ENCODE measurements at regions not wholly inside any gene's neighbourhood (a gene's known extent, or its start where the extent isn't known, plus 50 kb on each side); places are given as distances from the start of the nearest gene placed in this dataset.
A peak's percentile ranks its signal among the peaks of the same experiment; 100 is the strongest.

DNA sequence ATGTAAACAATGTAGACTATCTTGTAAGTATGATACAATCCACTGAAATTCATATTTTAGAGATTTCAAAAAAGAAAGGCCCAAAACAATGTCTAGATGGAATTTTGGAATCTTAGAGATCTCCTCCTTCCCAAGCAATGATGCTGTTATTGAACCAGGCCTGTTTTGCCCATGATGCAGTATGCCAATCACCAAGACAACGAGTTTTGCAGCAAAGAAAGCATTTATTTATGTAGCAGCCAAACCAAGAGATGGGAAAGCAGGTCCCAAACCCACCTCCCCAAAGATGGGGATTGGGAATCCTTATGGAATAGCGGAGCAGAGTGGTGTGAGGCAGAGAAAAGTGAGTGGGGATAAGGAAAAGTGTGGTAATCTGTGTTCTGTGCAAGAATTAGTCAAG is 197.8 kb upstream of the NT5E start:
- ChIA-PET POLR2A (no interaction called here), CTCF (no interaction called here)
- no peak for DNase-seq (ENCODE audit: extremely low spot score)
- TF ChIP-seq FOXK2 (IDR thresholded peaks at IDR 0.05) (no peak), BHLHE40 (IDR thresholded peaks at IDR 0.05; ENCODE audit: borderline replicate concordance) (no peak), LEF1 (IDR thresholded peaks at IDR 0.05; ENCODE audit: borderline replicate concordance) (no peak), FOXM1 (IDR thresholded peaks at IDR 0.05; ENCODE audit: borderline replicate concordance) (no peak)
- TF ChIP-seq, protein P1, sequence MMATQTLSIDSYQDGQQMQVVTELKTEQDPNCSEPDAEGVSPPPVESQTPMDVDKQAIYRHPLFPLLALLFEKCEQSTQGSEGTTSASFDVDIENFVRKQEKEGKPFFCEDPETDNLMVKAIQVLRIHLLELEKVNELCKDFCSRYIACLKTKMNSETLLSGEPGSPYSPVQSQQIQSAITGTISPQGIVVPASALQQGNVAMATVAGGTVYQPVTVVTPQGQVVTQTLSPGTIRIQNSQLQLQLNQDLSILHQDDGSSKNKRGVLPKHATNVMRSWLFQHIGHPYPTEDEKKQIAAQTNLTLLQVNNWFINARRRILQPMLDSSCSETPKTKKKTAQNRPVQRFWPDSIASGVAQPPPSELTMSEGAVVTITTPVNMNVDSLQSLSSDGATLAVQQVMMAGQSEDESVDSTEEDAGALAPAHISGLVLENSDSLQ (IDR thresholded peaks at IDR 0.05): no peak

DNA sequence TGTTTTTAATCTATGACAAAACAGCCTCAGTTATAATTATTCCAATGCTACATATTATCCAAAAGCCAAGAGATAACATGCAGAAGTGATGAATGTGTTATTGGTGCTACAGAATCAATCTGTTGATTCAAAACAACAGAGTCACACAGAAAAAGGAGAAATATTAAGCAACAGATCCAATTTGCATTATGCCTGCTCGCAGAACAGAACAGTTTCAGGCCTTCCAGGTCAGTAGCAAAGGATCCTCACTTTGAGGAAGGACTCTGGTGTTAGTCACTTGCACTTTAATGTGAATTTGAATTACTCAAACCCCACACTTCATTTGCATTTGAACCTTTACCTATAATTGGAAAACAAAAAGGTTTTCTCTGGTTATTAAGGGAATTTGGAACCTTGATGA is 198.6 kb upstream of the NT5E start:
- ChIA-PET CTCF (no interaction called here), POLR2A (no interaction called here)
- no peak for DNase-seq (ENCODE audit: extremely low spot score)
- TF ChIP-seq FOXK2 (IDR thresholded peaks at IDR 0.05) (no peak), FOXA1 (IDR thresholded peaks at IDR 0.05) (no peak), SP1 (IDR thresholded peaks at IDR 0.05) (no peak), HDGF (IDR thresholded peaks at IDR 0.05; ENCODE audit: borderline replicate concordance) (no peak), L3MBTL2 (conservative IDR thresholded peaks at IDR 0.05) (no peak), ELF4 (IDR thresholded peaks at IDR 0.05) (no peak), LEF1 (IDR thresholded peaks at IDR 0.05; ENCODE audit: borderline replicate concordance) (no peak), SUZ12 (IDR thresholded peaks at IDR 0.05) (no peak), CTBP1 (IDR thresholded peaks at IDR 0.05; ENCODE audit: borderline replicate concordance) (no peak), FOXM1 (IDR thresholded peaks at IDR 0.05; ENCODE audit: borderline replicate concordance) (no peak), ZNF384 (IDR thresholded peaks at IDR 0.05) (no peak), BHLHE40 (IDR thresholded peaks at IDR 0.05; ENCODE audit: borderline replicate concordance) (no peak)
- TF ChIP-seq, protein P1 (IDR thresholded peaks at IDR 0.05): no peak

DNA sequence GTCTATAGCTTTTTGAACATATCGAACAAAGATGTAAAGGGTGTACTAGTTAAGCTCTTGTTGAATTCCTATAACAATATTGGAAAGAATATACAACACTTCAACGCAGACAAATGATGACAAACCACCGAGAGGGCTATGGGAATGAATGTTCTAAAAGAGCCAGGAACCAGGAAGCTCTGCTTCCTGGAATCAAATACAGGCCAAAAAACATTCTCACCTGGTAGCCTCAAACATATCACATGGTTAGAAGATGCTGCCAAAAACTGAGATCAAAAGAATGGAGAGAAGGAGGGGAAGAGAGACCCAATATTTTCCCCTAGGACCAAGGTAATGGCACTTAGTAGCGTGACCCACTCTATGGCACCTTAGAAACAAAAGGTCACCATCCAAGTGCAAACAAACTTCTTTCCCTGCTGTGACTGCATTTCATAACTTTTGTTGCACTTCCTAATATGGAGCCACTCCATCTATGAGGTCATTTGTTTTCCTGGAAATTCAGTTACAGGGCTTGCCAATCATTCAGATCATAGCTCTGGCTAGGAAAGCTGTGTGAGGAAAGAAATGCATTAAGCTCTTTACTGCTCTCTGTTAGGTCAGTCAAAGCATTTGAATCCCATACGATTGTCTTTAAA is 199.2 kb upstream of the NT5E start:
- DNase-seq (ENCODE audit: extremely low spot score): no peak
- CTCF ChIA-PET: no interaction called here
- POLR2A ChIA-PET: no interaction called here
- no peak for TF ChIP-seq BHLHE40 (IDR thresholded peaks at IDR 0.05; ENCODE audit: borderline replicate concordance)
- TF ChIP-seq, protein P1 (IDR thresholded peaks at IDR 0.05): peak; percentile 67

DNA sequence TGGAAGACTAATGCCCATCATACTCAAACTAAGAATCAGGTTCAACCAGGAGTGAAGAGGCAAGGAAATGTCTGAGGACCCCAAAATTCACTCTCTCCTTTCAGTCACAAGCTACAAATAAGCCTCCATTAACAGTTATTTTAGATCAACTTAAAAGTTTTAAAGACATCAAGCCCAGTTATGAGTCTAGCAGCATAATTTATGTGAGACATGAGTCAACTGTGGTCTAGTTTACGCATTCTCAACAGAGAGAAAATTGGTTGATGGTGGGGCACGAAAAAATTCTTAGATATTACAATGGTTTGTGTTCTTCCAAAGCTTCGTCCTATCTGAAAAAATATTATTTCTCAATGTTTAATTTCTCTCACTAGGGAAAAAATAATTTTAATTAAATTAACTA is 204.9 kb upstream of the NT5E start:
- DNase-seq (ENCODE audit: extremely low spot score): no peak
- ChIA-PET POLR2A (no interaction called here), CTCF (no interaction called here)
- TF ChIP-seq FOXA1 (IDR thresholded peaks at IDR 0.05): no peak
- TF ChIP-seq ARNT (IDR thresholded peaks at IDR 0.05): no peak
- TF ChIP-seq SUZ12 (IDR thresholded peaks at IDR 0.05): no peak
- no peak for TF ChIP-seq L3MBTL2 (conservative IDR thresholded peaks at IDR 0.05)
- no peak for TF ChIP-seq CTBP1 (IDR thresholded peaks at IDR 0.05; ENCODE audit: borderline replicate concordance)
- TF ChIP-seq FOXK2 (IDR thresholded peaks at IDR 0.05): no peak
- TF ChIP-seq HDGF (IDR thresholded peaks at IDR 0.05; ENCODE audit: borderline replicate concordance): no peak
- TF ChIP-seq BHLHE40 (IDR thresholded peaks at IDR 0.05; ENCODE audit: borderline replicate concordance): no peak
- TF ChIP-seq FOXM1 (IDR thresholded peaks at IDR 0.05; ENCODE audit: borderline replicate concordance): no peak
- TF ChIP-seq TARDBP (IDR thresholded peaks at IDR 0.05): no peak
- TF ChIP-seq ZNF384 (IDR thresholded peaks at IDR 0.05): no peak
- TF ChIP-seq, protein P1 (IDR thresholded peaks at IDR 0.05): no peak
- TF ChIP-seq NFRKB (IDR thresholded peaks at IDR 0.05): no peak
- TF ChIP-seq ELF4 (IDR thresholded peaks at IDR 0.05): no peak
- TF ChIP-seq SP1 (IDR thresholded peaks at IDR 0.05): no peak
- TF ChIP-seq LEF1 (IDR thresholded peaks at IDR 0.05; ENCODE audit: borderline replicate concordance): no peak

DNA sequence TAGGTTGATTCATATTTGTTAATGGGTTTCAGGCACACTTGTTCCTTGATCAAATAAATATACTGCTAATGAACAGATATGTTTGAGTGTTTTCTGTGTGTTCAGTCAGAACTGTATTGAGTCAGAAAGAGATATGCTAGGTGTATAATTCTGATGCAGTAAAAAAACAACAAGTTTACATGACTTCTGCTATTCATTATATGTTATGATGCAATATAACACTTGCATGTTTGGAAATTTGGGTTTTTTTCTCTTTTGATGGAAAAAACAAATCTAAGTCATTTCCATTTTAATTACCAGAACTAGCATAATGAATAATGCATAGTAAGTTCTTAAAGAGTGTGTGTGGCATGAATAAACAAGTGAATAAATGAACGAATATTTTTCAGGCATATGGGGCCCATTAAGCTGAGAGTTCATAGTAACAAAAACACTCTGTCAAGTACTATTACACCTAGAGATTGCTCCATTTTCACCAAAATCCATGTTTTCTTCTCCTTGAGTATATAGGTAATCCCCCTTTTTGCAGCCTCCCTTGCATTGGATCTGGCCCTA is 208.3 kb upstream of the NT5E start:
- no peak for TF ChIP-seq L3MBTL2 (conservative IDR thresholded peaks at IDR 0.05)
- no peak for TF ChIP-seq CTBP1 (IDR thresholded peaks at IDR 0.05; ENCODE audit: borderline replicate concordance)
- TF ChIP-seq ELF4 (IDR thresholded peaks at IDR 0.05): no peak
- no peak for TF ChIP-seq BHLHE40 (IDR thresholded peaks at IDR 0.05; ENCODE audit: borderline replicate concordance)
- no peak for TF ChIP-seq FOXM1 (IDR thresholded peaks at IDR 0.05; ENCODE audit: borderline replicate concordance)
- no peak for TF ChIP-seq SP1 (IDR thresholded peaks at IDR 0.05)
- TF ChIP-seq, protein P1 (IDR thresholded peaks at IDR 0.05): no peak
- no peak for TF ChIP-seq TARDBP (IDR thresholded peaks at IDR 0.05)
- no peak for TF ChIP-seq ZNF384 (IDR thresholded peaks at IDR 0.05)
- TF ChIP-seq LEF1 (IDR thresholded peaks at IDR 0.05; ENCODE audit: borderline replicate concordance): no peak
- TF ChIP-seq HDGF (IDR thresholded peaks at IDR 0.05; ENCODE audit: borderline replicate concordance): no peak
- no peak for TF ChIP-seq NFRKB (IDR thresholded peaks at IDR 0.05)
- TF ChIP-seq FOXA1 (IDR thresholded peaks at IDR 0.05): no peak
- TF ChIP-seq FOXK2 (IDR thresholded peaks at IDR 0.05): no peak
- TF ChIP-seq SUZ12 (IDR thresholded peaks at IDR 0.05): no peak
- no peak for TF ChIP-seq ARNT (IDR thresholded peaks at IDR 0.05)
- no peak for DNase-seq (ENCODE audit: extremely low spot score)
- POLR2A ChIA-PET: no interaction called here
- CTCF ChIA-PET: no interaction called here

All from HEK293T (cell line).